ENCODE measurements at regions not wholly inside any gene's neighbourhood (a gene's known extent, or its start where the extent isn't known, plus 50 kb on each side); places are given as distances from the start of the nearest gene placed in this dataset.

GRCh38 chr5:57804505-57804904, 321.9 kb upstream of the ACTBL2 start:
- H3K4me3 ChIP-seq (ENCODE audit: low read depth, low read length) = no peak overlapping the region
- no peak for DNase-seq (ENCODE audit: low read depth)
- TF ChIP-seq CTCF (IDR thresholded peaks at IDR 0.05; ENCODE audit: insufficient read depth, low read depth, low read length) = no peak

GRCh38 chr5:57804007-57804444, 321.4 kb upstream of the ACTBL2 start:
- TF ChIP-seq CTCF (IDR thresholded peaks at IDR 0.05; ENCODE audit: insufficient read depth, low read depth, low read length) = no peak
- DNase-seq (ENCODE audit: low read depth) = peak; percentile 62
- no peak overlapping the region for H3K4me3 ChIP-seq (ENCODE audit: low read depth, low read length)

GRCh38 chr5:57802131-57802530, 319.5 kb upstream of the ACTBL2 start:
- TF ChIP-seq CTCF (IDR thresholded peaks at IDR 0.05; ENCODE audit: insufficient read depth, low read depth, low read length) = no peak
- no peak for DNase-seq (ENCODE audit: low read depth)
- H3K4me3 ChIP-seq (ENCODE audit: low read depth, low read length) = no peak overlapping the region

- TF ChIP-seq CTCF (IDR thresholded peaks at IDR 0.05; ENCODE audit: insufficient read depth, low read depth, low read length) = no peak
- DNase-seq (ENCODE audit: low read depth) = no peak
- no peak overlapping the region for H3K4me3 ChIP-seq (ENCODE audit: low read depth, low read length)
These were observed 312.6 kb upstream of the ACTBL2 start for GRCh38 chr5:57795203-57795602.

- DNase-seq (ENCODE audit: low read depth) = no peak
- no peak for TF ChIP-seq CTCF (IDR thresholded peaks at IDR 0.05; ENCODE audit: insufficient read depth, low read depth, low read length)
- no peak overlapping the region for H3K4me3 ChIP-seq (ENCODE audit: low read depth, low read length)
These were observed 309.3 kb upstream of the ACTBL2 start for GRCh38 chr5:57791875-57792274.

GRCh38 chr5:57785946-57786345, 303.3 kb upstream of the ACTBL2 start:
- TF ChIP-seq CTCF (IDR thresholded peaks at IDR 0.05; ENCODE audit: insufficient read depth, low read depth, low read length) = no peak
- DNase-seq (ENCODE audit: low read depth) = no peak

GRCh38 chr5:57784121-57784520, 301.5 kb upstream of the ACTBL2 start:
- TF ChIP-seq CTCF (IDR thresholded peaks at IDR 0.05; ENCODE audit: insufficient read depth, low read depth, low read length) = no peak
- peak overlapping the region; percentile 33 for H3K4me3 ChIP-seq (ENCODE audit: low read depth, low read length)
- peak; percentile 23 for DNase-seq (ENCODE audit: low read depth)

More at GRCh38 chr5:57785946-57786345, 303.3 kb upstream of the ACTBL2 start:
- no peak overlapping the region for H3K4me3 ChIP-seq (ENCODE audit: low read depth, low read length)
